ENCODE measurements at regions not wholly inside any gene's neighbourhood (a gene's known extent, or its start where the extent isn't known, plus 50 kb on each side); places are given as distances from the start of the nearest gene placed in this dataset.

GRCh38 chr16:73853968-73854367 lies 442.6 kb upstream of the PSMD7 start:
- no peak overlapping the region for H3K27ac Mint-ChIP-seq

GRCh38 chr16:73852561-73852960 lies 444.1 kb upstream of the PSMD7 start:
- H3K27me3 Mint-ChIP-seq = no peaks in the 10 kb centered on the region
- H3K9me3 Mint-ChIP-seq = no peaks in the 10 kb centered on the region
- H3K27ac Mint-ChIP-seq = no peak overlapping the region
- no peak overlapping the region for H3K4me3 Mint-ChIP-seq
- H3K36me3 Mint-ChIP-seq = no peaks in the 10 kb centered on the region
- H3K4me1 Mint-ChIP-seq = no peaks in the 10 kb centered on the region
- no peak for ATAC-seq

More at GRCh38 chr16:73853968-73854367, 442.6 kb upstream of the PSMD7 start:
- ATAC-seq = no peak
- Mint-ChIP-seq H3K4me3 (no peak overlapping the region), H3K9me3 (no peaks in the 10 kb centered on the region), H3K27me3 (no peaks in the 10 kb centered on the region), H3K36me3 (no peaks in the 10 kb centered on the region), H3K4me1 (no peaks in the 10 kb centered on the region)

- Mint-ChIP-seq H3K9me3 (peaks cover 4% of the 10 kb centered on the region), H3K4me3 (no peak overlapping the region), H3K27ac (no peak overlapping the region)
Observed at GRCh38 chr16:73848993-73849392, 447.6 kb upstream of the PSMD7 start.

GRCh38 chr16:73847090-73847489 lies 449.5 kb upstream of the PSMD7 start:
- Mint-ChIP-seq H3K27me3 (no peaks in the 10 kb centered on the region), H3K9me3 (peaks cover 4% of the 10 kb centered on the region), H3K4me3 (no peak overlapping the region), H3K36me3 (no peaks in the 10 kb centered on the region), H3K4me1 (no peaks in the 10 kb centered on the region), H3K27ac (no peak overlapping the region)
- no peak for ATAC-seq

More at GRCh38 chr16:73848993-73849392, 447.6 kb upstream of the PSMD7 start:
- H3K27me3 Mint-ChIP-seq = no peaks in the 10 kb centered on the region
- ATAC-seq = no peak
- no peaks in the 10 kb centered on the region for H3K4me1 Mint-ChIP-seq
- H3K36me3 Mint-ChIP-seq = no peaks in the 10 kb centered on the region

- no peak overlapping the region for H3K4me3 Mint-ChIP-seq
- no peaks in the 10 kb centered on the region for H3K36me3 Mint-ChIP-seq
- no peaks in the 10 kb centered on the region for H3K4me1 Mint-ChIP-seq
- peaks cover 4% of the 10 kb centered on the region for H3K9me3 Mint-ChIP-seq
- H3K27ac Mint-ChIP-seq = no peak overlapping the region
- no peak for ATAC-seq
- no peaks in the 10 kb centered on the region for H3K27me3 Mint-ChIP-seq
Observed at GRCh38 chr16:73846356-73846755, 450.3 kb upstream of the PSMD7 start.

GRCh38 chr16:73846007-73846330 lies 450.6 kb upstream of the PSMD7 start:
- Mint-ChIP-seq H3K4me3 (no peak overlapping the region), H3K4me1 (no peaks in the 10 kb centered on the region), H3K27me3 (no peaks in the 10 kb centered on the region), H3K27ac (no peak overlapping the region), H3K9me3 (peaks cover 4% of the 10 kb centered on the region), H3K36me3 (no peaks in the 10 kb centered on the region)
- ATAC-seq = no peak

- H3K27me3 Mint-ChIP-seq = no peaks in the 10 kb centered on the region
- H3K4me3 Mint-ChIP-seq = no peak overlapping the region
- H3K4me1 Mint-ChIP-seq = no peaks in the 10 kb centered on the region
- H3K27ac Mint-ChIP-seq = no peak overlapping the region
- H3K36me3 Mint-ChIP-seq = no peaks in the 10 kb centered on the region
- no peak for ATAC-seq
- H3K9me3 Mint-ChIP-seq = peaks cover 4% of the 10 kb centered on the region
Observed at GRCh38 chr16:73845238-73846006, 451.2 kb upstream of the PSMD7 start.

GRCh38 chr16:73840728-73841127 lies 455.9 kb upstream of the PSMD7 start:
- H3K4me3 Mint-ChIP-seq = no peak overlapping the region
- no peak overlapping the region for H3K27ac Mint-ChIP-seq
- ATAC-seq = no peak
- H3K4me1 Mint-ChIP-seq = no peaks in the 10 kb centered on the region
- no peaks in the 10 kb centered on the region for H3K27me3 Mint-ChIP-seq
- H3K36me3 Mint-ChIP-seq = no peaks in the 10 kb centered on the region
- H3K9me3 Mint-ChIP-seq = peaks cover 14% of the 10 kb centered on the region

- Mint-ChIP-seq H3K9me3 (peaks cover 3% of the 10 kb centered on the region), H3K4me3 (no peak overlapping the region), H3K27ac (no peak overlapping the region), H3K4me1 (no peaks in the 10 kb centered on the region), H3K27me3 (no peaks in the 10 kb centered on the region), H3K36me3 (no peaks in the 10 kb centered on the region)
- ATAC-seq = no peak
Observed at GRCh38 chr16:73831220-73831619, 465.4 kb upstream of the PSMD7 start.

- Mint-ChIP-seq H3K4me3 (no peak overlapping the region), H3K9me3 (no peaks in the 10 kb centered on the region), H3K36me3 (no peaks in the 10 kb centered on the region), H3K27me3 (no peaks in the 10 kb centered on the region), H3K27ac (no peak overlapping the region), H3K4me1 (no peaks in the 10 kb centered on the region)
- no peak for ATAC-seq
Observed at GRCh38 chr16:73823205-73823849, 473.3 kb upstream of the PSMD7 start.

GRCh38 chr16:73817526-73818324 lies 478.9 kb upstream of the PSMD7 start:
- Mint-ChIP-seq H3K27me3 (no peaks in the 10 kb centered on the region), H3K27ac (no peak overlapping the region), H3K36me3 (no peaks in the 10 kb centered on the region), H3K4me1 (no peaks in the 10 kb centered on the region), H3K4me3 (no peak overlapping the region), H3K9me3 (no peaks in the 10 kb centered on the region)
- ATAC-seq = no peak

- Mint-ChIP-seq H3K27ac (no peak overlapping the region), H3K4me3 (no peak overlapping the region), H3K9me3 (no peaks in the 10 kb centered on the region), H3K27me3 (no peaks in the 10 kb centered on the region), H3K4me1 (no peaks in the 10 kb centered on the region), H3K36me3 (no peaks in the 10 kb centered on the region)
- ATAC-seq = no peak
Observed at GRCh38 chr16:73813527-73813926, 483.1 kb upstream of the PSMD7 start.

GRCh38 chr16:73804456-73804855 lies 492.2 kb upstream of the PSMD7 start:
- no peak for ATAC-seq
- no peaks in the 10 kb centered on the region for H3K4me1 Mint-ChIP-seq
- H3K27me3 Mint-ChIP-seq = no peaks in the 10 kb centered on the region
- H3K36me3 Mint-ChIP-seq = no peaks in the 10 kb centered on the region
- no peak overlapping the region for H3K4me3 Mint-ChIP-seq
- H3K9me3 Mint-ChIP-seq = no peaks in the 10 kb centered on the region
- H3K27ac Mint-ChIP-seq = no peak overlapping the region

- H3K36me3 Mint-ChIP-seq = no peaks in the 10 kb centered on the region
- no peak overlapping the region for H3K4me3 Mint-ChIP-seq
- no peak for ATAC-seq
- H3K4me1 Mint-ChIP-seq = no peaks in the 10 kb centered on the region
- H3K27me3 Mint-ChIP-seq = no peaks in the 10 kb centered on the region
- H3K27ac Mint-ChIP-seq = no peak overlapping the region
- H3K9me3 Mint-ChIP-seq = no peaks in the 10 kb centered on the region
Observed at GRCh38 chr16:73798471-73798870, 498.1 kb upstream of the PSMD7 start.

- Mint-ChIP-seq H3K27ac (no peak overlapping the region), H3K27me3 (no peaks in the 10 kb centered on the region), H3K4me1 (no peaks in the 10 kb centered on the region), H3K36me3 (no peaks in the 10 kb centered on the region), H3K9me3 (no peaks in the 10 kb centered on the region), H3K4me3 (no peak overlapping the region)
- ATAC-seq = no peak
Observed at GRCh38 chr16:73797115-73797514, 499.5 kb upstream of the PSMD7 start.

GRCh38 chr16:73796241-73796640 lies 500.4 kb upstream of the PSMD7 start:
- no peaks in the 10 kb centered on the region for H3K36me3 Mint-ChIP-seq
- ATAC-seq = no peak
- no peaks in the 10 kb centered on the region for H3K9me3 Mint-ChIP-seq
- H3K4me1 Mint-ChIP-seq = no peaks in the 10 kb centered on the region
- no peak overlapping the region for H3K27ac Mint-ChIP-seq
- no peaks in the 10 kb centered on the region for H3K27me3 Mint-ChIP-seq
- no peak overlapping the region for H3K4me3 Mint-ChIP-seq

Measured in stimulated activated memory B cell treated with anti-CD40 and anti-IgM and Interleukin-4, amounts not matched to agents 10 μg/mL and 1 μg/mL and 100 μg/mL, for 72 hours (primary cell).